ENCODE measurements at regions not wholly inside any gene's neighbourhood (a gene's known extent, or its start where the extent isn't known, plus 50 kb on each side); places are given as distances from the start of the nearest gene placed in this dataset.
"Not testable (repeated sequence)": the region's sequence is repeated elsewhere in the genome, so short reads cannot be mapped to it uniquely, and the experiment has no call there.

GRCh38 chr4:114444211-114444610 lies 154.4 kb upstream of the UGT8 start:
- no peak overlapping the region for H3K4me3 ChIP-seq (ENCODE audit: low read depth, low read length)
- no peak for DNase-seq (ENCODE audit: low read depth)
- no peak for TF ChIP-seq CTCF (IDR thresholded peaks at IDR 0.05; ENCODE audit: low read depth, low read length, missing control alignments)

- not testable (repeated sequence) for H3K4me3 ChIP-seq (ENCODE audit: low read depth, low read length); DNase-seq (ENCODE audit: low read depth)
These were observed 150.6 kb upstream of the UGT8 start for GRCh38 chr4:114447963-114448516.

GRCh38 chr4:114458728-114459127 lies 139.9 kb upstream of the UGT8 start:
- DNase-seq (ENCODE audit: low read depth): no peak
- no peak for TF ChIP-seq CTCF (IDR thresholded peaks at IDR 0.05; ENCODE audit: low read depth, low read length, missing control alignments)
- H3K4me3 ChIP-seq (ENCODE audit: low read depth, low read length): no peak overlapping the region

- H3K4me3 ChIP-seq (ENCODE audit: low read depth, low read length): no peak overlapping the region
- no peak for TF ChIP-seq CTCF (IDR thresholded peaks at IDR 0.05; ENCODE audit: low read depth, low read length, missing control alignments)
- no peak for DNase-seq (ENCODE audit: low read depth)
These were observed 133.8 kb upstream of the UGT8 start for GRCh38 chr4:114464726-114465272.

GRCh38 chr4:114465766-114466165 lies 132.8 kb upstream of the UGT8 start:
- H3K4me3 ChIP-seq (ENCODE audit: low read depth, low read length): no peak overlapping the region
- DNase-seq (ENCODE audit: low read depth): no peak
- no peak for TF ChIP-seq CTCF (IDR thresholded peaks at IDR 0.05; ENCODE audit: low read depth, low read length, missing control alignments)

- H3K4me3 ChIP-seq (ENCODE audit: low read depth, low read length): no peak overlapping the region
- no peak for TF ChIP-seq CTCF (IDR thresholded peaks at IDR 0.05; ENCODE audit: low read depth, low read length, missing control alignments)
- no peak for DNase-seq (ENCODE audit: low read depth)
These were observed 132.3 kb upstream of the UGT8 start for GRCh38 chr4:114466299-114466698.

GRCh38 chr4:114472269-114473032 lies 126.2 kb upstream of the UGT8 start:
- no peak overlapping the region for H3K4me3 ChIP-seq (ENCODE audit: low read depth, low read length)
- TF ChIP-seq CTCF (IDR thresholded peaks at IDR 0.05; ENCODE audit: low read depth, low read length, missing control alignments): no peak
- no peak for DNase-seq (ENCODE audit: low read depth)
